K562 (cell line): ENCODE measurements at regions not wholly inside any gene's neighbourhood (a gene's known extent, or its start where the extent isn't known, plus 50 kb on each side); places are given as distances from the start of the nearest gene placed in this dataset.

ENCODE experiments used
- ATAC-seq: fragments of 200-7000 bp; cut with Tn5 transposase; 3 replicates; pipeline ENCODE4 v1.9.1; 2020; ENCODE audit warnings: moderate library complexity
- BruUV-seq: library from RNA; stranded (reverse); fragments of 400-500 nt; replicated peaks from 2 replicates; lab custom pipeline; 2021; lab: Mats Ljungman, UMichigan
- CTCF ChIA-PET: fragments of 300-600 bp; formaldehyde crosslinking; extraction: SDS; loops from one replicate; lab custom pipeline; 2021; ENCODE audit warnings: low intra/inter-chr PET ratio; lab: Yijun Ruan, JAX
- POLR2A ChIA-PET: fragments of 300-600, 350-650 bp; sonication (Branson Sonifier 250); formaldehyde crosslinking; extraction: SDS; loops from one replicate; lab custom pipeline; 2021; ENCODE audit warnings: antibody characterized with exemption, inconsistent platforms; lab: Yijun Ruan, JAX
- DNase-seq, 4 experiments: peaks; one replicate each; pipeline versions ENCODE4 v3.0.0 to v3.0.0-alpha.2; 2011 to 2018; ENCODE audit warnings: low spot score in 3 of 4, mixed read lengths in 3 of 4; ENCODE audit errors: extremely low read depth in 1 of 4
- FAIRE-seq: peaks from 2 replicates; lab custom pipeline; 2011; peaks lifted over from hg19 to GRCh38; lab: Jason Lieb, UNC
- H2AFZ ChIP-seq: 2 replicates; pipeline ENCODE4 v1.6.0; 2011; ENCODE audit warnings: low read depth, low read length, control low read depth, inconsistent platforms
- H3K27ac ChIP-seq: fragments of 200-600 bp; 3 replicates; pipeline ENCODE4 v1.8.0; 2011; ENCODE audit warnings: low read depth, mild to moderate bottlenecking, control low read depth, inconsistent platforms, low read length, moderate library complexity, mixed read lengths; ENCODE audit errors: extremely low read depth
- H3K27me3 ChIP-seq, 2 experiments: fragments of 300-600 bp in 1 of 2; 2 replicates in 1 of 2; 3 replicates in 1 of 2; pipeline versions ENCODE4 v1.6.0 to v1.8.0; 2011; ENCODE audit warnings: inconsistent platforms in 2 of 2, low read length in 2 of 2, mild to moderate bottlenecking in 1 of 2, mixed read lengths in 1 of 2, moderate library complexity in 1 of 2; ENCODE audit not compliant: control insufficient read depth in 2 of 2, insufficient read depth in 2 of 2
- H3K36me3 ChIP-seq: fragments of 300-600 bp; 3 replicates; pipeline ENCODE4 v1.8.0; 2011; ENCODE audit warnings: mild to moderate bottlenecking, low read length, inconsistent platforms; ENCODE audit not compliant: control insufficient read depth, insufficient read depth
- H3K4me1 ChIP-seq, 2 experiments: fragments of 200-600 bp in 1 of 2; replicated peaks in 1 of 2; 2 replicates in 1 of 2; 3 replicates in 1 of 2; pipeline versions ENCODE4 v1.5.1 to v1.8.0; 2011; ENCODE audit warnings: inconsistent platforms in 2 of 2, low read length in 2 of 2, mild to moderate bottlenecking in 1 of 2, mixed read lengths in 1 of 2, moderate library complexity in 1 of 2; ENCODE audit not compliant: control insufficient read depth in 2 of 2, insufficient read depth in 2 of 2
- H3K4me2 ChIP-seq: 2 replicates; pipeline ENCODE4 v1.6.1; 2011; ENCODE audit warnings: low read length, control low read depth, inconsistent platforms, mixed read lengths; ENCODE audit not compliant: insufficient read depth
- H3K4me3 ChIP-seq: fragments of 200-600 bp; sonication (generic), shearing (Covaris generic); 2 replicates; pipeline ENCODE4 v1.5.1; 2016; ENCODE audit warnings: control low read depth, inconsistent platforms
- H3K79me2 ChIP-seq: fragments of 200-600 bp; 3 replicates; pipeline ENCODE4 v1.8.0; 2011; ENCODE audit warnings: low read length, inconsistent platforms; ENCODE audit not compliant: control insufficient read depth, insufficient read depth
- H3K9ac ChIP-seq, 2 experiments: 2 replicates each; pipeline versions ENCODE4 v1.6.0 to v1.6.1; 2011; ENCODE audit warnings: low read depth in 2 of 2, low read length in 2 of 2, control low read depth in 1 of 2, inconsistent platforms in 1 of 2, mild to moderate bottlenecking in 1 of 2, mixed read lengths in 1 of 2; ENCODE audit not compliant: insufficient read depth in 1 of 2
- H3K9me1 ChIP-seq: one replicate; pipeline ENCODE4 v1.6.0; 2011; ENCODE audit warnings: inconsistent platforms, mild to moderate bottlenecking, low read length, moderate library complexity; ENCODE audit not compliant: control insufficient read depth, insufficient read depth
- H3K9me3 ChIP-seq: replicated peaks from 2 replicates; pipeline ENCODE4 v1.5.1; 2011; ENCODE audit warnings: low read depth, low read length, inconsistent platforms; ENCODE audit not compliant: control insufficient read depth, insufficient read depth
- H4K20me1 ChIP-seq: replicated peaks from 2 replicates; pipeline ENCODE4 v1.6.1; 2011; ENCODE audit warnings: low read length, inconsistent platforms, mixed read lengths; ENCODE audit not compliant: control insufficient read depth, insufficient read depth
- ARHGAP35 ChIP-seq: fragments of 450-650 bp; IDR thresholded peaks from 2 replicates; pipeline ENCODE4 v1.6.1; 2018; ENCODE audit not compliant: partially characterized antibody
- ATF6 ChIP-seq: sonication (generic); formaldehyde crosslinking; IDR thresholded peaks from 2 replicates; pipeline ENCODE4 v1.4.0; 2020; ENCODE audit warnings: mild to moderate bottlenecking, missing genetic modification reagents
- BHLHE40 ChIP-seq: IDR thresholded peaks from 2 replicates; pipeline ENCODE4 v1.6.1; 2011; ENCODE audit warnings: low read length, improper control_type of control experiment
- ETV1 ChIP-seq: fragments of 450-650 bp; conservative IDR thresholded peaks from 2 replicates; pipeline ENCODE4 v1.6.1; 2016; ENCODE audit warnings: missing genetic modification characterization, control low read depth, low read depth, missing compliant biosample characterization
- FOSL1 ChIP-seq: fragments of 200-800 bp; sonication (Bioruptor generic); conservative IDR thresholded peaks from 2 replicates; pipeline ENCODE4 v1.6.1; 2016; ENCODE audit warnings: missing genetic modification characterization, missing compliant biosample characterization
- FOXK1 ChIP-seq: sonication (generic); formaldehyde crosslinking; IDR thresholded peaks from 2 replicates; pipeline ENCODE4 v1.8.0; 2022; ENCODE audit warnings: missing genetic modification reagents, mild to moderate bottlenecking, borderline replicate concordance
- KAT7 ChIP-seq: sonication (generic); formaldehyde crosslinking; IDR thresholded peaks from 2 replicates; pipeline ENCODE4 v1.8.0; 2022; ENCODE audit warnings: missing genetic modification reagents, mild to moderate bottlenecking, borderline replicate concordance
- KHSRP ChIP-seq: fragments of 450-650 bp; IDR thresholded peaks from 2 replicates; pipeline ENCODE4 v1.6.1; 2017
- MAFF ChIP-seq: IDR thresholded peaks from 2 replicates; pipeline ENCODE4 v1.6.1; 2012; ENCODE audit warnings: low read length, improper control_type of control experiment
- NUFIP1 ChIP-seq: fragments of 450-650 bp; IDR thresholded peaks from 2 replicates; pipeline ENCODE4 v1.6.1; 2018; ENCODE audit not compliant: partially characterized antibody
- PHB2 ChIP-seq: fragments of 450-650 bp; IDR thresholded peaks from 2 replicates; pipeline ENCODE4 v1.6.1; 2017; ENCODE audit warnings: low read depth
- PTBP1 ChIP-seq: fragments of 200-400 bp; formaldehyde crosslinking; IDR thresholded peaks from 2 replicates; pipeline ENCODE4 v1.6.1; 2017; ENCODE audit warnings: low read depth, low read length
- SMARCC2 ChIP-seq: fragments of 450-650 bp; IDR thresholded peaks from 2 replicates; pipeline ENCODE4 v1.6.1; 2017; ENCODE audit warnings: antibody characterized with exemption, moderate library complexity, mild to moderate bottlenecking, low read depth
- ZBTB26 ChIP-seq: fragments of 450-650 bp; formaldehyde crosslinking; IDR thresholded peaks from 2 replicates; pipeline ENCODE4 v1.4.0; 2022; ENCODE audit warnings: missing genetic modification characterization
- ZNF551 ChIP-seq: fragments of 250-450 bp; sonication (Bioruptor Pico); IDR thresholded peaks from 2 replicates; pipeline ENCODE4 v1.5.0; 2021; ENCODE audit warnings: mild to moderate bottlenecking, moderate library complexity
- WGBS: fragments of 100-300 bp; shearing (Covaris generic); methylation state at CpG from one replicate; pipeline ENCODE4 v1.1.6; 2016; ENCODE audit warnings: low coverage, mixed read lengths; ENCODE audit not compliant: insufficient coverage; ENCODE audit errors: missing lambda C conversion rate; 5-methylcytosine and 5-hydroxymethylcytosine counted together
- in situ Hi-C: fragments of 300-500 bp; cut with MboI; formaldehyde crosslinking; loops from 4 replicates; pipeline ENCODE4 v1.15.0; 2018; ENCODE audit warnings: inconsistent platforms, mixed read lengths
- intact Hi-C: fragments of 100-400 bp; cut with micrococcal nuclease; formaldehyde crosslinking; loops from 2 replicates; pipeline ENCODE4 v1.14.2; 2022

- no peak overlapping the region for H3K4me3 ChIP-seq
- WGBS, result 2% methylated on average over 7 of the region's 7 CpGs
- TF ChIP-seq FOXK1 (CRISPR knock-in tag), result no peak
- TF ChIP-seq ATF6 (CRISPR knock-in tag), result no peak
- TF ChIP-seq ETV1 (tag), result no peak
- TF ChIP-seq ZNF551 (CRISPR knock-in tag), result no peak
- no peak for TF ChIP-seq BHLHE40
- no peak for TF ChIP-seq MAFF
- no peak for TF ChIP-seq PHB2
- TF ChIP-seq SMARCC2, result no peak
- no peak for TF ChIP-seq KHSRP
- TF ChIP-seq KAT7, result no peak
- no peak for TF ChIP-seq NUFIP1
- no peak for TF ChIP-seq PTBP1
- TF ChIP-seq ARHGAP35, result no peak
- TF ChIP-seq ZBTB26 (CRISPR knock-in tag), result no peak
- TF ChIP-seq FOSL1 (tag), result no peak
- BruUV-seq, result no TSS peak
- POLR2A ChIA-PET, result no interaction called here
- in situ Hi-C loops, result no loop called here
- FAIRE-seq, result no peak
- H3K9ac ChIP-seq, result no peak overlapping the region
- no peaks in the 10 kb centered on the region for H3K79me2 ChIP-seq
- no peak overlapping the region for H3K27ac ChIP-seq
- no peak overlapping the region for H2AFZ ChIP-seq
- CTCF ChIA-PET, result no interaction called here
- no peaks in the 10 kb centered on the region for H4K20me1 ChIP-seq
- no peak for DNase-seq
- no peaks in the 10 kb centered on the region for H3K9me1 ChIP-seq
- no peaks in the 10 kb centered on the region for H3K36me3 ChIP-seq
- no peaks in the 10 kb centered on the region for H3K4me1 ChIP-seq
- ATAC-seq, result no peak
- H3K4me2 ChIP-seq, result no peak overlapping the region
- no peaks in the 10 kb centered on the region for H3K27me3 ChIP-seq
- no peaks in the 10 kb centered on the region for H3K9me3 ChIP-seq
- intact Hi-C loops, result no loop called here
These were observed 746.9 kb upstream of the ADGRL2 start for GRCh38 chr1:81053826-81054225.
